A549 (cell line): ENCODE measurements at regions not wholly inside any gene's neighbourhood (a gene's known extent, or its start where the extent isn't known, plus 50 kb on each side); places are given as distances from the start of the nearest gene placed in this dataset.

Experiments used
- CTCF ChIP-seq: fragments of >200 bp; sonication (Bioruptor Twin); formaldehyde crosslinking; IDR thresholded peaks from 3 replicates; pipeline ENCODE4 v1.5.1; 2016
- EP300 ChIP-seq, 2 experiments: fragments of >200 bp; sonication (Bioruptor Twin); formaldehyde crosslinking; IDR thresholded peaks; 2 replicates in 1 of 2; 3 replicates in 1 of 2; pipeline ENCODE4 v1.6.1; 2016 to 2017
- ESRRA ChIP-seq: fragments of 150-350 bp; IDR thresholded peaks from 2 replicates; pipeline ENCODE4 v1.6.1; 2014; ENCODE audit warnings: mild to moderate bottlenecking, low read length, borderline replicate concordance
- FOSL2 ChIP-seq, 2 experiments: fragments of 450-650 bp in 1 of 2; fragments of >200 bp in 1 of 2; sonication (Bioruptor Twin) in 1 of 2; formaldehyde crosslinking; IDR thresholded peaks; 2 replicates each; pipeline versions ENCODE4 v1.5.0 to v1.6.1; 2016 to 2020; ENCODE audit warnings: mild to moderate bottlenecking in 1 of 2, moderate library complexity in 1 of 2
- MAX ChIP-seq: IDR thresholded peaks from 2 replicates; pipeline ENCODE4 v1.6.1; 2012
- MYC ChIP-seq: IDR thresholded peaks from 2 replicates; pipeline ENCODE4 v1.6.1; 2012; ENCODE audit warnings: mild to moderate bottlenecking, inconsistent platforms, low read length, improper control_type of control experiment, borderline replicate concordance
- NFE2L2 ChIP-seq: fragments of 150-350 bp; conservative IDR thresholded peaks from 2 replicates; pipeline ENCODE4 v1.6.1; 2014; ENCODE audit warnings: low read length
- PBX3 ChIP-seq: IDR thresholded peaks from 2 replicates; pipeline ENCODE4 v1.6.1; 2012
- POLR2A ChIP-seq: IDR thresholded peaks from 2 replicates; pipeline ENCODE4 v1.6.1; 2012; ENCODE audit warnings: mild to moderate bottlenecking, low read length
- REST ChIP-seq: fragments of 200-600 bp; sonication (generic); IDR thresholded peaks from 2 replicates; pipeline ENCODE4 v1.6.1; 2016; ENCODE audit warnings: antibody characterized with exemption, mild to moderate bottlenecking, moderate library complexity
- SREBF2 ChIP-seq: fragments of 450-650 bp; IDR thresholded peaks from 2 replicates; pipeline ENCODE4 v1.6.1; 2014; ENCODE audit warnings: mild to moderate bottlenecking, moderate library complexity
- ZFP36 ChIP-seq: fragments of 450-650 bp; IDR thresholded peaks from 2 replicates; pipeline ENCODE4 v1.6.1; 2014; ENCODE audit warnings: borderline replicate concordance; ENCODE audit not compliant: partially characterized antibody

- TF ChIP-seq ESRRA, result no peak
- no peak for TF ChIP-seq EP300 (IDR thresholded peaks at IDR 0.05)
- no peak for TF ChIP-seq REST
- TF ChIP-seq MAX, result no peak
- no peak for TF ChIP-seq CTCF
- TF ChIP-seq MYC, result no peak
- TF ChIP-seq POLR2A, result no peak
- no peak for TF ChIP-seq PBX3
- TF ChIP-seq FOSL2 (IDR thresholded peaks at IDR 0.05), result no peak
- no peak for TF ChIP-seq FOSL2 (CRISPR knock-in tag; IDR thresholded peaks at IDR 0.05)
- TF ChIP-seq SREBF2, result no peak
- no peak for TF ChIP-seq ZFP36
- TF ChIP-seq NFE2L2, result no peak
These were observed 124.8 kb downstream of the SST start for GRCh38 chr3:187545366-187545765.
